Smooth muscle cell (in vitro differentiated cells): ENCODE measurements at regions not wholly inside any gene's neighbourhood (a gene's known extent, or its start where the extent isn't known, plus 50 kb on each side); places are given as distances from the start of the nearest gene placed in this dataset.

ENCODE experiments used
- DNase-seq: peaks from one replicate; lab custom pipeline; 2025; ENCODE audit not compliant: unreplicated experiment; lab: John Stamatoyannopoulos, UW
- H2AFZ ChIP-seq: fragments of 200-600 bp; sonication (generic); 2 replicates; pipeline ENCODE4 v1.6.0; 2016; ENCODE audit warnings: antibody characterized with exemption, low read depth, mild to moderate bottlenecking
- H3F3A ChIP-seq: fragments of 200-600 bp; sonication (generic); 2 replicates; pipeline ENCODE4 v1.6.0; 2017; ENCODE audit warnings: antibody characterized with exemption, low read depth
- H3K27ac ChIP-seq: fragments of 200-600 bp; sonication (generic); 2 replicates; pipeline ENCODE4 v1.5.1; 2016; ENCODE audit warnings: low read depth, mild to moderate bottlenecking
- H3K27me3 ChIP-seq: fragments of 200-600 bp; sonication (generic); 2 replicates; pipeline ENCODE4 v1.6.1; 2016; ENCODE audit warnings: low read depth, mild to moderate bottlenecking
- H3K36me3 ChIP-seq: fragments of 200-600 bp; sonication (generic); 2 replicates; pipeline ENCODE4 v1.5.1; 2016; ENCODE audit warnings: low read depth
- H3K4me1 ChIP-seq: fragments of 200-600 bp; sonication (generic); 2 replicates; pipeline ENCODE4 v1.5.1; 2016; ENCODE audit warnings: low read depth
- H3K4me2 ChIP-seq: fragments of 200-600 bp; sonication (generic); 2 replicates; pipeline ENCODE4 v1.6.0; 2016; ENCODE audit warnings: mild to moderate bottlenecking
- H3K4me3 ChIP-seq: fragments of 200-600 bp; sonication (generic); 2 replicates; pipeline ENCODE4 v1.5.1; 2016; ENCODE audit warnings: mild to moderate bottlenecking
- H3K79me2 ChIP-seq: fragments of 200-600 bp; sonication (generic); 2 replicates; pipeline ENCODE4 v1.6.0; 2016; ENCODE audit warnings: low read depth, mild to moderate bottlenecking
- H3K9ac ChIP-seq: fragments of 200-600 bp; sonication (generic); 2 replicates; pipeline ENCODE4 v1.6.0; 2016; ENCODE audit warnings: low read depth
- H3K9me3 ChIP-seq: fragments of 200-600 bp; sonication (generic); replicated peaks from 2 replicates; pipeline ENCODE4 v1.5.1; 2016; ENCODE audit warnings: low read depth
- H4K20me1 ChIP-seq: fragments of 200-600 bp; sonication (generic); 2 replicates; pipeline ENCODE4 v1.6.0; 2016; ENCODE audit warnings: low read depth
- WGBS: methylation state at CpG from one replicate; pipeline ENCODE4 v1.1.7; 2016; ENCODE audit warnings: low lambda C conversion rate; 5-methylcytosine and 5-hydroxymethylcytosine counted together
- TF ChIP-seq, protein P1 (sequence below): fragments of 200-600 bp; sonication (generic); IDR thresholded peaks from 2 replicates; pipeline ENCODE4 v1.5.1; 2017; ENCODE audit warnings: borderline replicate concordance, mild to moderate bottlenecking, antibody characterized with exemption; ENCODE audit not compliant: insufficient read depth, poor library complexity, severe bottlenecking

DNA sequence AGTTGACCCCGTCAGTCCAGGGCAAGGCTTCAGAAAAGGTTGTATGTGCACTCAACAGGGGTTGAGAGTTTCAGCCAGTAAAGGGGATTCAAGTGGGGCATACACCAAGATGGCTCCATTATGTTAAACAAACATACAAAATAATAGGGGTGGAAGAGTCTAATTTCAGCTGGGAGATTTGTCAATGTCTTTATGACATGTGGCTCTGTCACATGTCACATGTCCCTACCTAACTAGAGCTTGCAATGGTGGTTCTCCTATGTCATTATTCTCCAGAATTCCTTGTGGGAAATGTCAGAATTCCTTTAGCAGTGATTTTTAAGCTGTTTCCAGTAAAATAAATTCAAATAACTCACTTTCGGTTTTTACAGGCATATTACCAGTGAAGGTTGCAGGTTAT is 392.0 kb upstream of the ADGRL4 start:
- Histone ChIP-seq H3K4me2 (no peak overlapping the region), H3K9ac (no peak overlapping the region), H4K20me1 (no peaks in the 10 kb centered on the region), H3K27me3 (no peaks in the 10 kb centered on the region), H3F3A (no peaks in the 10 kb centered on the region), H3K79me2 (no peaks in the 10 kb centered on the region), H3K27ac (no peak overlapping the region), H2AFZ (no peak overlapping the region), H3K9me3 (no peaks in the 10 kb centered on the region), H3K4me1 (no peaks in the 10 kb centered on the region), H3K36me3 (no peaks in the 10 kb centered on the region), H3K4me3 (no peak overlapping the region)
- no peak for DNase-seq
- 90% methylated on average over 2 of the region's 2 CpGs for WGBS
- TF ChIP-seq, protein P1, sequence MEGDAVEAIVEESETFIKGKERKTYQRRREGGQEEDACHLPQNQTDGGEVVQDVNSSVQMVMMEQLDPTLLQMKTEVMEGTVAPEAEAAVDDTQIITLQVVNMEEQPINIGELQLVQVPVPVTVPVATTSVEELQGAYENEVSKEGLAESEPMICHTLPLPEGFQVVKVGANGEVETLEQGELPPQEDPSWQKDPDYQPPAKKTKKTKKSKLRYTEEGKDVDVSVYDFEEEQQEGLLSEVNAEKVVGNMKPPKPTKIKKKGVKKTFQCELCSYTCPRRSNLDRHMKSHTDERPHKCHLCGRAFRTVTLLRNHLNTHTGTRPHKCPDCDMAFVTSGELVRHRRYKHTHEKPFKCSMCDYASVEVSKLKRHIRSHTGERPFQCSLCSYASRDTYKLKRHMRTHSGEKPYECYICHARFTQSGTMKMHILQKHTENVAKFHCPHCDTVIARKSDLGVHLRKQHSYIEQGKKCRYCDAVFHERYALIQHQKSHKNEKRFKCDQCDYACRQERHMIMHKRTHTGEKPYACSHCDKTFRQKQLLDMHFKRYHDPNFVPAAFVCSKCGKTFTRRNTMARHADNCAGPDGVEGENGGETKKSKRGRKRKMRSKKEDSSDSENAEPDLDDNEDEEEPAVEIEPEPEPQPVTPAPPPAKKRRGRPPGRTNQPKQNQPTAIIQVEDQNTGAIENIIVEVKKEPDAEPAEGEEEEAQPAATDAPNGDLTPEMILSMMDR: no peak

DNA sequence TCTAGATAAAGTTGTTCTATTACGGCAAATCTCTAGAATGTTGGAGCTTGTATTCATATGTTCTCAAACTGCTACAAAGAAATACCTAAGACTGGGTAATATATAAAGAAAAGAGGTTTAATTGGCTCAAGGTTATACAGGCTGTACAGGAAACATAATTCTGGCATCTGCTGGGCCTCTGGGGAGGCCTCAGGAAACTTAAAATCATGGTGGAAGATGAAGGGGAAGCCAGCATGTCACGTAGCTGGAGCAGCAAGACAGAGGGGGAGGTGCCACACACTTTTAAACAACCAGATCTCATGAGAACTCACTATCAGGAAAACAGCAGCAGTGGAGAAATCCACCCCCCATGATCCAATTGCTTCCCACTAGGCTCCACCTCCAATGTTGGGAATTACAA is 390.4 kb upstream of the ADGRL4 start:
- H3F3A ChIP-seq: no peaks in the 10 kb centered on the region
- H3K9ac ChIP-seq: no peak overlapping the region
- H4K20me1 ChIP-seq: no peaks in the 10 kb centered on the region
- H3K27ac ChIP-seq: no peak overlapping the region
- no peak overlapping the region for H2AFZ ChIP-seq
- TF ChIP-seq, protein P1: no peak
- no peaks in the 10 kb centered on the region for H3K36me3 ChIP-seq
- H3K4me3 ChIP-seq: no peak overlapping the region
- no peaks in the 10 kb centered on the region for H3K4me1 ChIP-seq
- H3K9me3 ChIP-seq: no peaks in the 10 kb centered on the region
- H3K4me2 ChIP-seq: no peak overlapping the region
- WGBS: 83% methylated on average over 2 of the region's 2 CpGs
- no peak for DNase-seq
- H3K27me3 ChIP-seq: no peaks in the 10 kb centered on the region
- no peaks in the 10 kb centered on the region for H3K79me2 ChIP-seq

DNA sequence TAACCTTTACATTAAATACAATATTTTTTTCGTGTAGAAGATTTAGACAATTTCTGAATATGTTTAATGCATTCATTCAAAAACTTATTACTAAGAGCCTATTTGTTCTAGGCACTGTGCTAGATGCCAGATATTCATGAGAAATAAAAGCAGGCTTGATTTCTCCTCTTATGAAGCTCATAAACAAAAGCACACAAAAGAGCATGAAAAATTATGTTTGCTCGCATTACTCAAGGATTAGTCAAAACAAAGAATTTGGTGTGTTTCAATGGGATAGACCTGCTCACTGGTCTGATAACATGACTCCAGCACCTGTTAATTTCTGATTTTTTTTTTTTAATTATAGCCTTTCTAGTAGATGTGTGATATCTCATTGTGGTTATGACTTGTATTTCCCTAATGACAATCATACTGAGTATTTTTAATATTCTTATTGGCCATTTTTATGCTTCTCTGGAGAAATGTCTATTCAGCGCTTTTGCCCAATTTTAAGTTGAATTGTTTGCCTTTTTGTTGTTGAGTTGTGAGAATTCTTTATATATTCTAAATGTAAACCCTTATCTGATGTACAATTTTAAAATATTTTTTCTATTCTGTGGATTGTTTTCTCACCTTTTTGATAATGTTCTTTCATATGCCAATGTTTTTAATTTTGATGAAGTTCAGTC is 382.3 kb upstream of the ADGRL4 start:
- Histone ChIP-seq H3K4me1 (no peaks in the 10 kb centered on the region), H2AFZ (no peak overlapping the region), H3K9ac (no peak overlapping the region), H3F3A (no peaks in the 10 kb centered on the region), H3K27ac (no peak overlapping the region), H3K36me3 (no peaks in the 10 kb centered on the region), H3K27me3 (no peaks in the 10 kb centered on the region), H3K79me2 (no peaks in the 10 kb centered on the region), H3K4me3 (no peak overlapping the region), H4K20me1 (no peaks in the 10 kb centered on the region), H3K4me2 (no peak overlapping the region), H3K9me3 (no peaks in the 10 kb centered on the region)
- TF ChIP-seq, protein P1: no peak
- WGBS: 97% methylated on average over 3 of the region's 3 CpGs
- no peak for DNase-seq

DNA sequence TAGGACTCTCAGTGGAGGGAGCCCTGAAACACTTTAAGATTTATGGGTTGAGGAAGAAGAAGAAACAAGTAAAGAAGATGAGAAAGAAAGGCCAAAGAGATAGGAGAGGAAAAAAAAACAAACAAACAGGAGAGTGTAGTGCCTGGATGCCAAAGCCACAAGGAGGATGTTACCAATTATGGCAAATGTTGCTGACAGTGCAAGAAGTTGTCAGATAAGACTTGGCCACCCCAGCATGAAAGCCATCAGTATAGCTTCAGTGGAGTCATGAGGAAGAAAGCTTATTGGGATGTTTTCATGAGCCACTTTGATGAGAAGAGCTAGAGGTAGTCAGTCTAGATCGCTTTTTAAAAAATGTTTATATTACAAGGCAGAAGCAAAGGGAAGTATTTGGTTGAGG is 380.2 kb upstream of the ADGRL4 start:
- H3K36me3 ChIP-seq: no peaks in the 10 kb centered on the region
- no peaks in the 10 kb centered on the region for H3K27me3 ChIP-seq
- TF ChIP-seq, protein P1: no peak
- H3K9me3 ChIP-seq: no peaks in the 10 kb centered on the region
- no peaks in the 10 kb centered on the region for H3K4me1 ChIP-seq
- no peaks in the 10 kb centered on the region for H3K79me2 ChIP-seq
- no peaks in the 10 kb centered on the region for H3F3A ChIP-seq
- no peak overlapping the region for H3K9ac ChIP-seq
- H3K4me2 ChIP-seq: no peak overlapping the region
- DNase-seq: no peak
- no peak overlapping the region for H3K4me3 ChIP-seq
- 92% methylated on average over 1 of the region's 1 CpG for WGBS
- H4K20me1 ChIP-seq: no peaks in the 10 kb centered on the region
- no peak overlapping the region for H3K27ac ChIP-seq
- no peak overlapping the region for H2AFZ ChIP-seq
